ENCODE measurements at regions not wholly inside any gene's neighbourhood (a gene's known extent, or its start where the extent isn't known, plus 50 kb on each side); places are given as distances from the start of the nearest gene placed in this dataset.

GRCh38 chr2:239469106-239469960 is 68.5 kb upstream of the HDAC4 start:
- no peak for TF ChIP-seq CTCF (IDR thresholded peaks at IDR 0.05)
- TF ChIP-seq POLR2AphosphoS5 (IDR thresholded peaks at IDR 0.05): no peak
- no peak for TF ChIP-seq POLR2A (IDR thresholded peaks at IDR 0.05)
